Fibroblast of lung (primary cell): ENCODE measurements at regions not wholly inside any gene's neighbourhood (a gene's known extent, or its start where the extent isn't known, plus 50 kb on each side); places are given as distances from the start of the nearest gene placed in this dataset.

Experiments
- EZH2 ChIP-seq: IDR thresholded peaks from 2 replicates; pipeline ENCODE4 v1.5.1; 2012; ENCODE audit warnings: low read length, control low read depth, mild to moderate bottlenecking; ENCODE audit errors: missing control alignments
- TF ChIP-seq, protein P1 (sequence below), 2 donors: IDR thresholded peaks in 1 of 2; conservative IDR thresholded peaks in 1 of 2; 1 replicate in 1 of 2; 2 replicates in 1 of 2; pipeline ENCODE4 v1.5.1; 2011 to 2012; ENCODE audit warnings: low read length in 2 of 2, control low read depth in 1 of 2, inconsistent platforms in 1 of 2, low read depth in 1 of 2, mild to moderate bottlenecking in 1 of 2

DNA sequence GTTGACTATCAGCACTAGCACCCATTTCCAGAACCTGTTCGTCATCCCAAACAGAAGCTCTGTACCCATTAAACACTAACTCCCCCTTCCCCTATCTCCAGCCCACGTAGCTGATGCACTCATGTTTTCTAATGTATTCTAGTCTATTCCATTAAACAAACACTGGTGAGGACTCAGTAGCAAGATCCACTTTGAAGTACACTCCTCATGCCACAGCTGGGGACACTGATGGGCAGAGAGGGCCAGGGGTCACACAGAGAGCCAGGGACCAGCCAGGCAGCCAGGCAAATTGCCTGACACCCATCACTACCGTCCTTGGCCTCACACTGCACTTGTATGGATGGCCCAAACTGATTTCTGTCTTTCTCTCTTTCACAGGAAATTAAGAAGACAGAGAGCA is 269.9 kb upstream of the DIO3 start:
- TF ChIP-seq, protein P1, sequence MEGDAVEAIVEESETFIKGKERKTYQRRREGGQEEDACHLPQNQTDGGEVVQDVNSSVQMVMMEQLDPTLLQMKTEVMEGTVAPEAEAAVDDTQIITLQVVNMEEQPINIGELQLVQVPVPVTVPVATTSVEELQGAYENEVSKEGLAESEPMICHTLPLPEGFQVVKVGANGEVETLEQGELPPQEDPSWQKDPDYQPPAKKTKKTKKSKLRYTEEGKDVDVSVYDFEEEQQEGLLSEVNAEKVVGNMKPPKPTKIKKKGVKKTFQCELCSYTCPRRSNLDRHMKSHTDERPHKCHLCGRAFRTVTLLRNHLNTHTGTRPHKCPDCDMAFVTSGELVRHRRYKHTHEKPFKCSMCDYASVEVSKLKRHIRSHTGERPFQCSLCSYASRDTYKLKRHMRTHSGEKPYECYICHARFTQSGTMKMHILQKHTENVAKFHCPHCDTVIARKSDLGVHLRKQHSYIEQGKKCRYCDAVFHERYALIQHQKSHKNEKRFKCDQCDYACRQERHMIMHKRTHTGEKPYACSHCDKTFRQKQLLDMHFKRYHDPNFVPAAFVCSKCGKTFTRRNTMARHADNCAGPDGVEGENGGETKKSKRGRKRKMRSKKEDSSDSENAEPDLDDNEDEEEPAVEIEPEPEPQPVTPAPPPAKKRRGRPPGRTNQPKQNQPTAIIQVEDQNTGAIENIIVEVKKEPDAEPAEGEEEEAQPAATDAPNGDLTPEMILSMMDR (conservative IDR thresholded peaks at IDR 0.05 in 1 of 2, IDR thresholded peaks at IDR 0.05 in 1 of 2; ENCODE audit: low read depth in 1 of 2, low read length in 2 of 2), result no peak
- TF ChIP-seq EZH2, result no peak
